GM18873 (cell line): ENCODE measurements at regions not wholly inside any gene's neighbourhood (a gene's known extent, or its start where the extent isn't known, plus 50 kb on each side); places are given as distances from the start of the nearest gene placed in this dataset.

Experiments used
- ATAC-seq: cut with Tn5 transposase; IDR thresholded peaks from one replicate; pipeline ENCODE4 v1.9.1; 2021; ENCODE audit warnings: mild to moderate bottlenecking, moderate library complexity, moderate number of reproducible peaks; ENCODE audit not compliant: unreplicated experiment, low FRiP score

GRCh38 chr4:184941671-184942418 lies 76.4 kb upstream of the HELT start:
- ATAC-seq = no peak

GRCh38 chr4:184942444-184943425 lies 75.6 kb upstream of the HELT start:
- no peak for ATAC-seq

GRCh38 chr4:184949020-184949419 lies 69.3 kb upstream of the HELT start:
- ATAC-seq = no peak

GRCh38 chr4:184950117-184950830 lies 68.0 kb upstream of the HELT start:
- no peak for ATAC-seq

GRCh38 chr4:184950926-184951325 lies 67.4 kb upstream of the HELT start:
- no peak for ATAC-seq

- no peak for ATAC-seq
These were observed 66.6 kb upstream of the HELT start for GRCh38 chr4:184951668-184952160.

- ATAC-seq = no peak
These were observed 65.8 kb upstream of the HELT start for GRCh38 chr4:184952522-184952921.

- ATAC-seq = no peak
These were observed 64.8 kb upstream of the HELT start for GRCh38 chr4:184953421-184953945.

- no peak for ATAC-seq
These were observed 64.3 kb upstream of the HELT start for GRCh38 chr4:184953971-184954370.

- ATAC-seq = no peak
These were observed 63.8 kb upstream of the HELT start for GRCh38 chr4:184954482-184954881.

GRCh38 chr4:184955116-184955515 lies 63.2 kb upstream of the HELT start:
- no peak for ATAC-seq

- no peak for ATAC-seq
These were observed 62.7 kb upstream of the HELT start for GRCh38 chr4:184955636-184956035.

- no peak for ATAC-seq
These were observed 60.7 kb upstream of the HELT start for GRCh38 chr4:184957446-184958115.

- no peak for ATAC-seq
These were observed 60.0 kb upstream of the HELT start for GRCh38 chr4:184958127-184958922.

- no peak for ATAC-seq
These were observed 59.4 kb upstream of the HELT start for GRCh38 chr4:184958923-184959210.

- no peak for ATAC-seq
These were observed 59.0 kb upstream of the HELT start for GRCh38 chr4:184959309-184959708.

- no peak for ATAC-seq
These were observed 58.5 kb upstream of the HELT start for GRCh38 chr4:184959786-184960185.

- no peak for ATAC-seq
These were observed 57.8 kb upstream of the HELT start for GRCh38 chr4:184960505-184960971.

- ATAC-seq = no peak
These were observed 56.6 kb upstream of the HELT start for GRCh38 chr4:184961660-184962059.
